ENCODE measurements at regions not wholly inside any gene's neighbourhood (a gene's known extent, or its start where the extent isn't known, plus 50 kb on each side); places are given as distances from the start of the nearest gene placed in this dataset.

DNA sequence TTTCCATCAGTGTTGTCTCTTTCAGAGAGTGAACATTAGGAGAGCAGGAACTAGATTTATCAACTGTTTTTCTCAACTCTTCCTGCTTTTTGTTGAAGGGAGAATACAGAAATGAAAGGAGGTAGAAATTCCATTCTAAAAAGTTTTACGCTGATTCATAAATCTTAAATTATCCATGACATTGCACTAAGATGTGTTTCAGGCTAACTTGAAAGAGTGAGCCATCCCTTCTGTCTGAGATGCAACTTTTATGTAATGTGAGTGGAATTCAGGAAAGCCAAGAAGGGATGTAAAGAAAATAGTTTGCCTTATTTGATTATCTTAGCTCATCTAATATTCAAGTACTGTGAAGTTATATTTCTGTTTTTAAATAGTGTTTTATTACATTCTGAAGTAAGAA lies 349.5 kb upstream of the RGS6 start:
- no peak overlapping the region for H3K14ac ChIP-seq (ENCODE audit: low read length in 2 of 2)
- H2BK12ac ChIP-seq (ENCODE audit: low read length in 2 of 2) = no peak overlapping the region
- H3K79me1 ChIP-seq (replicated peaks; ENCODE audit: low read length, poor library complexity, severe bottlenecking) = peaks cover 6% of the 10 kb centered on the region
- H3K36me3 ChIP-seq (ENCODE audit: control insufficient read depth in 1 of 2, insufficient read depth in 2 of 2, low read depth in 1 of 2, low read length in 2 of 2) = no peaks in the 10 kb centered on the region
- no peak overlapping the region for H3K23ac ChIP-seq (ENCODE audit: low read length in 2 of 2)
- H4K8ac ChIP-seq (ENCODE audit: low read length) = no peak overlapping the region
- no peak overlapping the region for H3K9ac ChIP-seq (ENCODE audit: low read length)
- H3K27ac ChIP-seq (ENCODE audit: low read length, poor library complexity, severe bottlenecking) = peak overlapping the region; percentile 66
- no peak overlapping the region for H3K4me3 ChIP-seq (ENCODE audit: insufficient read depth in 1 of 2, low read depth in 1 of 2, low read length in 2 of 2)
- no peak overlapping the region for H2BK15ac ChIP-seq (ENCODE audit: low read depth, poor library complexity, severe bottlenecking)
- no peak overlapping the region for H2AK5ac ChIP-seq (ENCODE audit: low read length, severe bottlenecking)
- no peak overlapping the region for H3K4ac ChIP-seq (ENCODE audit: low read depth in 1 of 2, low read length in 2 of 2)
- no peaks in the 10 kb centered on the region for H3K9me3 ChIP-seq (ENCODE audit: control insufficient read depth, low read length)
- H3K4me1 ChIP-seq (ENCODE audit: control insufficient read depth, insufficient read depth, low read depth, low read length) = no peaks in the 10 kb centered on the region
- 67% methylated on average over 1 of the region's 1 CpG for WGBS
- no peak overlapping the region for H2AFZ ChIP-seq (ENCODE audit: low read depth, low read length)
- H2BK120ac ChIP-seq (ENCODE audit: low read depth, low read length) = no peak overlapping the region
- H4K91ac ChIP-seq (ENCODE audit: low read length) = no peak overlapping the region
- no peak overlapping the region for H3K18ac ChIP-seq (ENCODE audit: low read depth in 1 of 2, low read length in 2 of 2)
- peak overlapping the region; percentile 4 for H2BK5ac ChIP-seq (ENCODE audit: low read depth, low read length, poor library complexity, severe bottlenecking)
- no peaks in the 10 kb centered on the region for H3K27me3 ChIP-seq (ENCODE audit: control insufficient read depth in 1 of 2, insufficient read depth in 1 of 2, low read length in 2 of 2)
- H3K4me2 ChIP-seq (ENCODE audit: low read length, poor library complexity, severe bottlenecking) = no peak overlapping the region
- DNase-seq = peak; percentile 28

DNA sequence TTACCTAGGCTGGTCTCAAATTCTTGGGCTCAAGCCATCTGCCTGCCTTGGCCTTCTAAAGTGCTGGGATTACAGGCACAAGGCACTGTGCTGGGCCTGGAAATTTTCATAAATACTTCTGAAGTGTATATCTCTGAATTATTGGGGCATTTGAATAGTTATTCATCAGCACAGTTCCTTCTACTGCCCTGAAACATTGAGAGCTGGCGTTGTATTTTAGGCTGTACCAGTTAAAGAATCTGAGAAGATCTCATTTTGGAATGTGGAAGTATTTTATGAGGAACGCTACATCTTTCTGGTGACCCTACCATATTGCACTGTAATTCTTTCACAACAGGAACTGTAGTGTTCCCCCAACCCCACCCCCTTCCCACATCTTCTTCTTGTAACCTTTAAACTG lies 349.0 kb upstream of the RGS6 start:
- H3K36me3 ChIP-seq (ENCODE audit: control insufficient read depth in 1 of 2, insufficient read depth in 2 of 2, low read depth in 1 of 2, low read length in 2 of 2) = no peaks in the 10 kb centered on the region
- H3K4me1 ChIP-seq (ENCODE audit: control insufficient read depth, insufficient read depth, low read depth, low read length) = no peaks in the 10 kb centered on the region
- DNase-seq = no peak
- H4K91ac ChIP-seq (ENCODE audit: low read length) = no peak overlapping the region
- H2BK5ac ChIP-seq (ENCODE audit: low read depth, low read length, poor library complexity, severe bottlenecking) = peak overlapping the region; percentile 4
- no peak overlapping the region for H3K4me3 ChIP-seq (ENCODE audit: insufficient read depth in 1 of 2, low read depth in 1 of 2, low read length in 2 of 2)
- peak overlapping the region; percentile 72 for H3K27ac ChIP-seq (ENCODE audit: low read length, poor library complexity, severe bottlenecking)
- H3K23ac ChIP-seq (ENCODE audit: low read length in 2 of 2) = no peak overlapping the region
- H3K9ac ChIP-seq (ENCODE audit: low read length) = no peak overlapping the region
- H2AFZ ChIP-seq (ENCODE audit: low read depth, low read length) = no peak overlapping the region
- H2BK15ac ChIP-seq (ENCODE audit: low read depth, poor library complexity, severe bottlenecking) = no peak overlapping the region
- H3K4me2 ChIP-seq (ENCODE audit: low read length, poor library complexity, severe bottlenecking) = no peak overlapping the region
- 100% methylated on average over 1 of the region's 2 CpGs for WGBS
- H3K9me3 ChIP-seq (ENCODE audit: control insufficient read depth, low read length) = no peaks in the 10 kb centered on the region
- no peak overlapping the region for H2BK12ac ChIP-seq (ENCODE audit: low read length in 2 of 2)
- H3K27me3 ChIP-seq (ENCODE audit: control insufficient read depth in 1 of 2, insufficient read depth in 1 of 2, low read length in 2 of 2) = no peaks in the 10 kb centered on the region
- no peak overlapping the region for H3K4ac ChIP-seq (ENCODE audit: low read depth in 1 of 2, low read length in 2 of 2)
- H3K18ac ChIP-seq (ENCODE audit: low read depth in 1 of 2, low read length in 2 of 2) = peak overlapping the region in 1 of 2 experiments; percentile 21
- H3K79me1 ChIP-seq (replicated peaks; ENCODE audit: low read length, poor library complexity, severe bottlenecking) = peaks cover 6% of the 10 kb centered on the region
- no peak overlapping the region for H2BK120ac ChIP-seq (ENCODE audit: low read depth, low read length)
- no peak overlapping the region for H2AK5ac ChIP-seq (ENCODE audit: low read length, severe bottlenecking)
- no peak overlapping the region for H4K8ac ChIP-seq (ENCODE audit: low read length)
- H3K14ac ChIP-seq (ENCODE audit: low read length in 2 of 2) = no peak overlapping the region

DNA sequence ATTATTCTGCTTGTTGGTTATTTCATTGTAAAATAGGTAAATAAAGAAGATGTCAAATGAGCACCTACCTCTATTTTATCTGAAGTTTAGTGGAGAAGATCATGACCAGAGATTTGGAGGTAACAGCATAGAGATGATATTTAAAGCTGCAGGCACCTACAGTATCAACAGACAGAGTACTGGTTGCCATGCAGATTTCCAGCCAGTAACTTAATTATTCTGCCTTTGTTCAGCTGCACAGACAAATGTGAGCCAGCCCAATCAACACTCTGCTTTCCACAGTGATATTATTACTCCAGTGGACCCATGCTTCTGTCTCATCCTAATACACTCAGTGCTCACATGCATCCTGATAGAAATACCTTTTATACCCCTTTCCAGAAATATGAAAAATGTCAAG lies 348.5 kb upstream of the RGS6 start:
- H3K27me3 ChIP-seq (ENCODE audit: control insufficient read depth in 1 of 2, insufficient read depth in 1 of 2, low read length in 2 of 2) = no peaks in the 10 kb centered on the region

DNA sequence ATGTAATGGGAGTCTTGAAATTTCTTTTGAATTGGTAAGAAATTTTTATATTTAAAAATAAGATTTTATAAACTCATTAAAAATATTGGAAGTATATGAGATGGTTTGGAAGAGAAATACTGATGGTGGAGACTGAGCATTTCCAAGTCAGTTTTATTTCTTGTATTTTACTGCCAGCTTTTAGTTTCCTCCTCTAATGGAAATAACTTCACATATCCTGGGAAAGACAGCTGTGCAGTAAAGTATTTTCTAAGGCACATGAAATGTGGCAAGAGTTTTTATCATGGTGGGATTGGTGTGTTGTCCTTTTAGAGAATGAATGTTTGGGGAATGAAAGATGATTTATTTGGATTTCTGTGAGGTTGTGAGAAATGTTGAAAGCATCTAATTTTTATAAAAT lies 346.9 kb upstream of the RGS6 start:
- H4K91ac ChIP-seq (ENCODE audit: low read length) = no peak overlapping the region
- no peaks in the 10 kb centered on the region for H3K9me3 ChIP-seq (ENCODE audit: control insufficient read depth, low read length)
- H2BK5ac ChIP-seq (ENCODE audit: low read depth, low read length, poor library complexity, severe bottlenecking) = no peak overlapping the region
- no peak overlapping the region for H2BK120ac ChIP-seq (ENCODE audit: low read depth, low read length)
- no peak overlapping the region for H3K4ac ChIP-seq (ENCODE audit: low read depth in 1 of 2, low read length in 2 of 2)
- no peak overlapping the region for H2AFZ ChIP-seq (ENCODE audit: low read depth, low read length)
- H2BK12ac ChIP-seq (ENCODE audit: low read length in 2 of 2) = no peak overlapping the region
- no peak overlapping the region for H2AK5ac ChIP-seq (ENCODE audit: low read length, severe bottlenecking)
- H3K4me3 ChIP-seq (ENCODE audit: insufficient read depth in 1 of 2, low read depth in 1 of 2, low read length in 2 of 2) = no peak overlapping the region
- H3K9ac ChIP-seq (ENCODE audit: low read length) = no peak overlapping the region
- no peak overlapping the region for H3K23ac ChIP-seq (ENCODE audit: low read length in 2 of 2)
- H2BK15ac ChIP-seq (ENCODE audit: low read depth, poor library complexity, severe bottlenecking) = no peak overlapping the region
- no peak overlapping the region for H4K8ac ChIP-seq (ENCODE audit: low read length)
- no peaks in the 10 kb centered on the region for H3K36me3 ChIP-seq (ENCODE audit: control insufficient read depth in 1 of 2, insufficient read depth in 2 of 2, low read depth in 1 of 2, low read length in 2 of 2)
- no peak overlapping the region for H3K14ac ChIP-seq (ENCODE audit: low read length in 2 of 2)
- H3K79me1 ChIP-seq (replicated peaks; ENCODE audit: low read length, poor library complexity, severe bottlenecking) = peaks cover 6% of the 10 kb centered on the region
- no peak overlapping the region for H3K18ac ChIP-seq (ENCODE audit: low read depth in 1 of 2, low read length in 2 of 2)
- no peak overlapping the region for H3K4me2 ChIP-seq (ENCODE audit: low read length, poor library complexity, severe bottlenecking)
- H3K27ac ChIP-seq (ENCODE audit: low read length, poor library complexity, severe bottlenecking) = no peak overlapping the region
- H3K27me3 ChIP-seq (ENCODE audit: control insufficient read depth in 1 of 2, insufficient read depth in 1 of 2, low read length in 2 of 2) = no peaks in the 10 kb centered on the region
- H3K4me1 ChIP-seq (ENCODE audit: control insufficient read depth, insufficient read depth, low read depth, low read length) = no peaks in the 10 kb centered on the region
- no peak for DNase-seq

More for the DNA sequence above, 348.5 kb upstream of the RGS6 start:
- H3K4me3 ChIP-seq (ENCODE audit: insufficient read depth in 1 of 2, low read depth in 1 of 2, low read length in 2 of 2) = no peak overlapping the region
- H2AK5ac ChIP-seq (ENCODE audit: low read length, severe bottlenecking) = peak overlapping the region; percentile 46
- H3K4me2 ChIP-seq (ENCODE audit: low read length, poor library complexity, severe bottlenecking) = no peak overlapping the region
- no peak overlapping the region for H2BK15ac ChIP-seq (ENCODE audit: low read depth, poor library complexity, severe bottlenecking)
- no peak overlapping the region for H3K23ac ChIP-seq (ENCODE audit: low read length in 2 of 2)
- H3K27ac ChIP-seq (ENCODE audit: low read length, poor library complexity, severe bottlenecking) = peak overlapping the region; percentile 36
- no peaks in the 10 kb centered on the region for H3K36me3 ChIP-seq (ENCODE audit: control insufficient read depth in 1 of 2, insufficient read depth in 2 of 2, low read depth in 1 of 2, low read length in 2 of 2)
- H2BK120ac ChIP-seq (ENCODE audit: low read depth, low read length) = no peak overlapping the region
- H3K18ac ChIP-seq (ENCODE audit: low read depth in 1 of 2, low read length in 2 of 2) = no peak overlapping the region
- no peaks in the 10 kb centered on the region for H3K4me1 ChIP-seq (ENCODE audit: control insufficient read depth, insufficient read depth, low read depth, low read length)
- no peak for DNase-seq
- H3K4ac ChIP-seq (ENCODE audit: low read depth in 1 of 2, low read length in 2 of 2) = no peak overlapping the region
- H3K79me1 ChIP-seq (replicated peaks; ENCODE audit: low read length, poor library complexity, severe bottlenecking) = peaks cover 6% of the 10 kb centered on the region
- H2BK5ac ChIP-seq (ENCODE audit: low read depth, low read length, poor library complexity, severe bottlenecking) = no peak overlapping the region
- no peaks in the 10 kb centered on the region for H3K9me3 ChIP-seq (ENCODE audit: control insufficient read depth, low read length)
- H4K91ac ChIP-seq (ENCODE audit: low read length) = no peak overlapping the region
- no peak overlapping the region for H3K9ac ChIP-seq (ENCODE audit: low read length)
- H4K8ac ChIP-seq (ENCODE audit: low read length) = no peak overlapping the region
- no peak overlapping the region for H2BK12ac ChIP-seq (ENCODE audit: low read length in 2 of 2)
- H3K14ac ChIP-seq (ENCODE audit: low read length in 2 of 2) = no peak overlapping the region
- H2AFZ ChIP-seq (ENCODE audit: low read depth, low read length) = no peak overlapping the region

Data from mesenchymal stem cell (in vitro differentiated cells and primary cell).